Adipocyte (in vitro differentiated cells): ENCODE measurements at regions not wholly inside any gene's neighbourhood (a gene's known extent, or its start where the extent isn't known, plus 50 kb on each side); places are given as distances from the start of the nearest gene placed in this dataset.

Experiments
- DNase-seq: peaks from one replicate; pipeline ENCODE4 v3.0.0-alpha.2; 2015; ENCODE audit warnings: low read depth
- H3K27me3 ChIP-seq: replicated peaks from 2 replicates; pipeline ENCODE4 v1.7.0; 2013; ENCODE audit warnings: mild to moderate bottlenecking, low read length, moderate library complexity; ENCODE audit not compliant: control insufficient read depth, insufficient read depth
- H3K36me3 ChIP-seq: 2 replicates; pipeline ENCODE4 v1.7.0; 2013; ENCODE audit warnings: low read length, mild to moderate bottlenecking, moderate library complexity; ENCODE audit not compliant: control insufficient read depth, insufficient read depth, severe bottlenecking
- H3K4me1 ChIP-seq: 2 replicates; pipeline ENCODE4 v1.7.0; 2013; ENCODE audit warnings: mild to moderate bottlenecking, low read length, moderate library complexity; ENCODE audit not compliant: control insufficient read depth, insufficient read depth
- H3K4me3 ChIP-seq: 2 replicates; pipeline ENCODE4 v1.7.0; 2013; ENCODE audit warnings: mild to moderate bottlenecking, low read length, moderate library complexity
- H3K9ac ChIP-seq: 2 replicates; pipeline ENCODE4 v1.7.0; 2013; ENCODE audit warnings: mild to moderate bottlenecking, low read length, moderate library complexity
- H3K9me3 ChIP-seq: 2 replicates; pipeline ENCODE4 v1.7.0; 2013; ENCODE audit warnings: mild to moderate bottlenecking, low read length, moderate library complexity; ENCODE audit not compliant: control insufficient read depth

DNA sequence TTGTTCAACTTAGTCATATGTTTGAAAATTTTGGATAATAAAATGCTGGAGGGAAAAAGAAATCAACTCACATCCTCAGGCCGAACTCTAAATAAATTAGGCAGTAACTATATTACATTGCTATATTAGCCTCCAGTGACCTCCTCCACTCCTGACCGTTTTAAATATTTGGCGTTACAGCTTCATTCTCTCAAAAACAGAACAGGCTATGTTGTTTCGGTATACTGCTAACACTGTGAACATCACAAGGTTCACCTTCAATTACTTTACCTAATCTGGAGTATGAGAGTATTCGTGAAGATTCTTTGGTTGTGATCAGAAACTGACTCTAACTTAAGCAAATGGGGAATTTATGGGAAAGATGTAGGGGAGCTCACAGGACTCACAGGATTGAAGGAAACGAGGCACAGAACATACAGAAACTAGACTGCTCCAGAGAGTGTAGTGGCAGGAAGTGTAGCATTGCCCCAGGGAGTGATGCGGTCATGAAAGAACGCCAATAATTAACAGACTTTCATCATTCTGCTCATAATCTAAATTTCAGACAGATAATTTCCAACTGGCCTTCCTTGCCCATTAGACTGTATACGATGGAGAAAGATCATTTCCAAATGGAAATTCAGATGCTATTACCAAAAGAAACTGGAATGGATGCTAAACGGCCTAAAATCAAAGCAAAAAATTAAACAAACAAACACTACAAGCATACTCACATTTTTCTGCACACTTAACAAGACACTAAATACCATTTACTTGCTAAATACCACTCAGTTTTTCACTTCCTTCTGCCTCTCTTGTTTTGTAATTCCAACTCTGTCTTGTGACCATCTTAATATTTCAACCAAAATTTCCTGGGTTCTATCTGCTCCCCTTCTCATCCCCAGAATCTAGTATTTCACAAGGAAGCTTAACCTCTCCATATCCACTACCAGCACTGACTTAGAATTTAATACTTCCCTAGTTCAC lies 110.1 kb upstream of the LPAR1 start:
- peak; percentile 67 for DNase-seq
- no peak overlapping the region for H3K9ac ChIP-seq
- H3K4me1 ChIP-seq: peaks cover 24% of the 10 kb centered on the region
- no peaks in the 10 kb centered on the region for H3K9me3 ChIP-seq
- H3K27me3 ChIP-seq: no peaks in the 10 kb centered on the region
- H3K36me3 ChIP-seq: no peaks in the 10 kb centered on the region
- no peak overlapping the region for H3K4me3 ChIP-seq

GRCh38 chr9:111147041-111147440 lies 108.8 kb upstream of the LPAR1 start:
- no peak overlapping the region for H3K4me3 ChIP-seq
- no peak overlapping the region for H3K9ac ChIP-seq
- H3K9me3 ChIP-seq: no peaks in the 10 kb centered on the region
- peaks cover 24% of the 10 kb centered on the region for H3K4me1 ChIP-seq
- no peaks in the 10 kb centered on the region for H3K36me3 ChIP-seq
- DNase-seq: no peak
- H3K27me3 ChIP-seq: no peaks in the 10 kb centered on the region

DNA sequence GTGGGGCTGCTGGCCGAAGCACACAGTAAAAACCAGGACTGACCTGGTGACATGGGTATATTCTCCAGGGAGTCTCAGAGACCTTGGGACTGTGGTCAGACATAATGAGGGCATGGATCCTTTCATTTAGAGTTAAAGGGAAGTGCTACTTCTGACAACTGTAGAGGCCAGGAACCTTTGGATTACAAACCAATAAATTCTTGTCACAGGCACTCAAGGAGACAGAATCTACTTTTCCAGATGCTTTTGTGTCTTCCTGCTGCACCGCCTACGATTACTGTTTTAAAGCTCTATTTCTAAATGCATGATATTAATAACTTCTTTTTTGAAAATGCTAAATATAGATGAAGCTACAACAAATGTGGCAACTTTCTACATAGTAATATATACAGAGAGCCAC lies 106.5 kb upstream of the LPAR1 start:
- Histone ChIP-seq H3K9ac (no peak overlapping the region), H3K27me3 (no peaks in the 10 kb centered on the region), H3K4me3 (no peak overlapping the region), H3K4me1 (peaks cover 15% of the 10 kb centered on the region), H3K36me3 (no peaks in the 10 kb centered on the region), H3K9me3 (no peaks in the 10 kb centered on the region)
- DNase-seq: no peak

DNA sequence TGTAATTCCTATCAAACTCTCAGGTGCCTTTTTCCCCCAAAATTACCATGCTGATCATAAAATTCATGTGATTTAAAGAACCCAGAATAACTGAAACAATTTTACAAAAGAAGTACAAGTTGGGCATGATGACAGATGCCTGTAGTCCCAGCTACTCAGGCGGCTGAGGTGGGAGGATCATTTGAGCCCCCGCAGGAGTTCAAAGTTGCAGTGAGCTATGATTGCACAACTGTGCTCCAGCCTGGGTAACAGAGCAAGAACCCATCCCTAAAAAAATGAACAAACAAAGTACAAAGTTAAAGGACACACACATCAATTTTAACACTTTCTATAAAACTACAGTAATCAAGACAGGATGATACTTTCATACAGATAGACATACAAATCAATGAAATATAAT lies 97.9 kb upstream of the LPAR1 start:
- H3K4me1 ChIP-seq: no peaks in the 10 kb centered on the region
- H3K27me3 ChIP-seq: no peaks in the 10 kb centered on the region
- peaks cover 16% of the 10 kb centered on the region for H3K9me3 ChIP-seq
- no peak overlapping the region for H3K9ac ChIP-seq
- no peak overlapping the region for H3K4me3 ChIP-seq
- no peak for DNase-seq
- H3K36me3 ChIP-seq: no peaks in the 10 kb centered on the region

- H3K4me3 ChIP-seq: no peak overlapping the region
- no peak overlapping the region for H3K9ac ChIP-seq
- H3K36me3 ChIP-seq: no peaks in the 10 kb centered on the region
- H3K4me1 ChIP-seq: no peaks in the 10 kb centered on the region
- H3K9me3 ChIP-seq: peaks cover 16% of the 10 kb centered on the region
- DNase-seq: no peak
- H3K27me3 ChIP-seq: no peaks in the 10 kb centered on the region
Measured at GRCh38 chr9:111131211-111131610, 92.9 kb upstream of the LPAR1 start.

GRCh38 chr9:111120526-111120925 lies 82.3 kb upstream of the LPAR1 start:
- H3K4me3 ChIP-seq: no peak overlapping the region
- peaks cover 3% of the 10 kb centered on the region for H3K9me3 ChIP-seq
- peaks cover 12% of the 10 kb centered on the region for H3K4me1 ChIP-seq
- no peak overlapping the region for H3K9ac ChIP-seq
- H3K36me3 ChIP-seq: no peaks in the 10 kb centered on the region
- no peaks in the 10 kb centered on the region for H3K27me3 ChIP-seq
- DNase-seq: no peak

DNA sequence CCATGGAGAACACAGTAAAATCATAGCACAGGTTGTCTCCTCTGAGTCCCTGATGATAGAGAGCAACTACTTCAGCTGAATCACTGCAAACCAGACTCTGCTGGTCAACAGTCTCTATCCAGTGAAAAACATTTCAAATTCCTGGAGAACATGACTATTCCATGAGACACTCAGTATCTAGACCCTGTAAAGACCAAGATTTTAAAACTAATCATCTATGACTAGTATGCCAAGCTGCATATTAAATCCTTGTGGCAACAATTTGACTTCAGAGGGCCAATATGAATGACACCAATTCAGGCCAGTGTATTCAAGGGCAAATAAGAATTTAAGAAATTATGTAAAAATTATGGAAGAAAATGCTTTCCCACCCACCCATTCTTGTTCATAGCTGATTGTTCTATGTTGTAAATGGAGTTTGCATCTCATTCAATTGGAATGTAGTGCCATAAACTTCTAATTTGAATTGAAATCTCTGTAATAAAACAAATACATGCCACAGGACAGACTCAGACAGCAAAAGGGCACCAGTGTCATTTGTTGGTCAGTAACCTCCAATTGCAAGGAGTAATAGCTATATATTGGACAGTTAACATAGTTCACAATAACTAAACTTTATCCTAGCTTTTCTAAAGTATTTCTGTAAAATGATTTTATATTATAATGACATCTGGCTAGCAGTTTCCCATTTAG lies 80.1 kb upstream of the LPAR1 start:
- Histone ChIP-seq H3K9ac (no peak overlapping the region), H3K4me1 (peaks cover 12% of the 10 kb centered on the region), H3K27me3 (no peaks in the 10 kb centered on the region), H3K4me3 (no peak overlapping the region), H3K9me3 (peaks cover 3% of the 10 kb centered on the region), H3K36me3 (no peaks in the 10 kb centered on the region)
- DNase-seq: peak; percentile 58

DNA sequence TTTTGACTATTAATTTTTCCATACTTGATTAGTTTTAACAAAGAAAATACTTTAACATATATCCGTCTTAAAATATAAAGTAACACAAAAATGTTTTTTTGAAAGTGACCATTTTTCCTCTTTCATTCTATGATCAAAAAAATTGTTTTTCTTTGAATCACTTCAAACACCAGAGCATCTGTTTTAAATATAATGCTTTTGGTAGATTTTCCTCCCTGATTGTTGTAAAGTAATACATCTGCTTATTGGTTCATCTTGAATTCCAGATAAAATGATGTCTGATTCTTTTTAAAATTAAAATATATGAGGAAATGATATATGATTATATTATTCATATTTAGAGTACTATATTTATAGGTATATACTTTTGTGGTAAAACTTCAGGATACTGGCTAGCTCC lies 76.2 kb upstream of the LPAR1 start:
- Histone ChIP-seq H3K9me3 (no peaks in the 10 kb centered on the region), H3K27me3 (no peaks in the 10 kb centered on the region), H3K4me1 (peaks cover 15% of the 10 kb centered on the region), H3K4me3 (no peak overlapping the region), H3K36me3 (no peaks in the 10 kb centered on the region), H3K9ac (no peak overlapping the region)
- peak; percentile 64 for DNase-seq

DNA sequence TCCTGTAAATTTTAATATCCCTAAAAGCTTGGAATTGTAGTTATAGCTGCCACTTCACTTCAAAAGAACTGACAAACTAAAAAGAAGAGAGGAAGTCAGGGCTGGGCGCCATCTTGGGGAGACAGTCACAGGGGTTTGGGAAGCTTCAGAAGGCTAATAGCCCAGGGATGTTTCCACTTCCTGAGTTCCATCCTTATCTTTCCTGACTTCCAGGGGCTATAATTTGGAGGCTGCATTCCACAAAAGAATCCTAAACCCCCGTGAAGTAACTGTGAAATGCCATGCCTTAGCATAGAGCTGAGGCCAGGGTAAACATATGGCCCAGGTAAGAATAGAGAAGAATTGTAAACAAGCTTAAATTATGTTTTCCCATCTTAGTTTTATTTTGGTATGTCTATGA lies 75.4 kb upstream of the LPAR1 start:
- Histone ChIP-seq H3K4me3 (no peak overlapping the region), H3K9ac (no peak overlapping the region), H3K9me3 (no peaks in the 10 kb centered on the region), H3K27me3 (no peaks in the 10 kb centered on the region), H3K4me1 (peaks cover 14% of the 10 kb centered on the region), H3K36me3 (no peaks in the 10 kb centered on the region)
- DNase-seq: no peak

DNA sequence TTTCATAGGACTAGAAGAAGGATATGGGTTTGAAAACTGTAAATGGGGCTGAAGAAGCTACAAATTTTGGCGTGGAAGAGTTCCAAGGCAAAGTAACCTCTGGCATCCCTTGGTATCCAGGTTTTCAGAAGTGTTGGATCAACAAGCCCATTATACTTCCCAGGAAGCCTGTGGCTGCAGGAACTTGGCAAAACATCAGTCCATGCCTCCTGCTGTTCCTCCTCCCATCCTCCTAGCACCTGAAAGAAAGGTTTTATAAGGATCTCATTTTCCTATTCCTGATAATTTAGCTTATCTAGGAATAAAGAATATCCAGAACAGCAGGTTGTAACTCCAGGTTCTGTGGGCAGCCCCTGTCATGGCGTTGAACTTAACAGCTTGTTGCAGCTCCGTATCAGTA lies 72.5 kb upstream of the LPAR1 start:
- DNase-seq: no peak
- Histone ChIP-seq H3K4me1 (peaks cover 6% of the 10 kb centered on the region), H3K9ac (no peak overlapping the region), H3K9me3 (no peaks in the 10 kb centered on the region), H3K36me3 (no peaks in the 10 kb centered on the region), H3K4me3 (no peak overlapping the region), H3K27me3 (no peaks in the 10 kb centered on the region)

- DNase-seq: peak; percentile 46
- H3K4me1 ChIP-seq: peaks cover 6% of the 10 kb centered on the region
- H3K9ac ChIP-seq: no peak overlapping the region
- no peaks in the 10 kb centered on the region for H3K9me3 ChIP-seq
- no peaks in the 10 kb centered on the region for H3K27me3 ChIP-seq
- no peaks in the 10 kb centered on the region for H3K36me3 ChIP-seq
- H3K4me3 ChIP-seq: no peak overlapping the region
Measured at GRCh38 chr9:111108946-111109345, 70.7 kb upstream of the LPAR1 start.
